GM06990 (cell line): ENCODE measurements at regions not wholly inside any gene's neighbourhood (a gene's known extent, or its start where the extent isn't known, plus 50 kb on each side); places are given as distances from the start of the nearest gene placed in this dataset.
A peak's percentile ranks its signal among the peaks of the same experiment; 100 is the strongest.

ENCODE experiments used
- DNase-seq: peaks from one replicate; pipeline ENCODE4 v3.0.0-alpha.2; 2011; ENCODE audit not compliant: insufficient read length; ENCODE audit errors: extremely low read depth
- H3K27me3 ChIP-seq: replicated peaks from 2 replicates; pipeline ENCODE4 v1.6.0; 2011; ENCODE audit warnings: low read length; ENCODE audit not compliant: control insufficient read depth, insufficient read depth
- H3K36me3 ChIP-seq: 2 replicates; pipeline ENCODE4 v1.5.1; 2011; ENCODE audit warnings: low read length; ENCODE audit not compliant: control insufficient read depth, insufficient read depth
- H3K4me3 ChIP-seq: replicated peaks from 2 replicates; pipeline ENCODE4 v1.5.1; 2011; ENCODE audit warnings: low read depth, mild to moderate bottlenecking, control low read depth, low read length
- CTCF ChIP-seq: IDR thresholded peaks from 2 replicates; pipeline ENCODE4 v1.5.1; 2011; ENCODE audit warnings: low read length, control low read depth, mild to moderate bottlenecking, inconsistent platforms; ENCODE audit not compliant: insufficient read depth, poor library complexity, severe bottlenecking

DNA sequence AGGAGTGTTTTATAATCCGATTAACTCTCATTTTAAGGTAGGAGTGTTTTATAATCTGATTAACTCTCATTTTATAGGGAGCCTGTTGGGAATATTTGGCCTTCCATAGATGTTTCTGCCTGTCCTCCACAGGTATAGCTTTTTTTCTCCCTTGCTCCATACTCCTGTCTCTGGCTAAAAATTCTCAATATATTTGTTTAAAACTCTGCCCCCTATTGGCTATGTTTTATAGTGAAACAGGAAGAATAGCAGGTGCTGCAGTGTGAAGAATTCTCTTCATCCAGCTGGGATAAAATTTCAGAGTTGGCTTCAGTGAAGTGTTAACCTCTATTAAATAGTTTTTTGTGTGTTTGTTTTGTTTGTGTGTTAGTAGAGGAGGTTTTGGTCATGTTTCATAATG lies 1046.0 kb upstream of the TMEFF2 start:
- Histone ChIP-seq H3K27me3 (no peaks in the 10 kb centered on the region), H3K36me3 (no peaks in the 10 kb centered on the region), H3K4me3 (no peak overlapping the region)
- peak; percentile 24 for TF ChIP-seq CTCF
- no peak for DNase-seq

DNA sequence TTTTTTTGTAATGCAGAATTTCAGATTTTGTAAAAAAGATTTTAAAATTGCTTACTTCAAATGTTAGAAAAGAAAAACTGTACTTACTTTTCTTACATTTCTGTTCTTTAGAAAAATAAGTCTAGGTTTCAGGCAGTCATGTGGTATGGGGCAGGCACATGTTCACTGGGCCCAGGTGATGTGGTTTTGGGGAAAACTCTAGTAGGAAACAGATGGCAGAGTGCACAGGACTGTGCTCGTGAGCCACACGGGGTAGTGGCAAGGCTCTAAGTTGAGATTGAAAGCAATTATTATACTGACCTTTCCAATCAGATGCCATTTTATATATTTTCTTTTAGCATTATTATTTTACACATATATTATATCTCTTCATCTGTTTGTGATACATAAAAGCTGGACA lies 1036.9 kb upstream of the TMEFF2 start:
- Histone ChIP-seq H3K27me3 (no peaks in the 10 kb centered on the region), H3K36me3 (no peaks in the 10 kb centered on the region), H3K4me3 (no peak overlapping the region)
- TF ChIP-seq CTCF, result no peak
- DNase-seq, result no peak

DNA sequence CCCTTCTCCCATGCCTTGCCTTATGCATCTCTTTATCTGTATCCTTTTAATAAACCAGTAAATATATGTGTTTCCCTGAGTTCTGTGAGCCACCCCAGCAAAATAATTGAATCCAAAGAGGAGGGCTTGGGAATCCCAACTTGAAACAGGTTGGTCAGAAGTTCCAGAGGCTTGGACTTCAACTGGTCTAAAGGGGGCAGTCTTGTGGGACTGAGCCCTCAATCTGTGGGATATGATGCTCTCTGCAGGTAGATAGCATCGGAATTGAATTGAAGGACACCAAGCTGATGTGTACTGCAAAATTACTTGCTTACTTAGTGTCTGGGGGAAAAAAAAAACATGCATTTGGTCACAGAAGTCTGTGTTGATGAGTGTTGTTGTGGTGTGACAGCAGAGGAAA lies 1033.5 kb upstream of the TMEFF2 start:
- H3K4me3 ChIP-seq, result no peak overlapping the region
- H3K36me3 ChIP-seq, result no peaks in the 10 kb centered on the region
- DNase-seq, result no peak
- H3K27me3 ChIP-seq, result no peaks in the 10 kb centered on the region
- no peak for TF ChIP-seq CTCF

DNA sequence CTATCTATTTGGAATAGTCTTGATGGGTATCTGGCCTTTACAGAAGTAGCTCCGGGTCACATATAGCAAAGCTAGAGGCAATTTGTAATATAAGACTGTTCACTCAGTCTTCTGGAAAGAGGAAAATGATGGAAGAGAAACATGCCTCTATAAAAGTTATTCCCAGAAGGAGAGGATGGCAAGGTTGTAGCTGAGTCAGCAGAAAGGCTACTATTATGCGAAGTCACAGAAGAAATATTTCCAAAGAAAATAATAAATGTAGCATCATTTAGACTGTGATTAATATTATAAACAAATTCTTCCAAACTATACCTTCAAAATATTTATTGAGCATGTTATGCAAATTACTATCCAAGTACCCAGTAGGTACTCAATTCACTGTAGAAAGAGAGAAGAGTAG lies 1027.7 kb upstream of the TMEFF2 start:
- no peak for TF ChIP-seq CTCF
- no peaks in the 10 kb centered on the region for H3K36me3 ChIP-seq
- no peaks in the 10 kb centered on the region for H3K27me3 ChIP-seq
- H3K4me3 ChIP-seq, result no peak overlapping the region
- no peak for DNase-seq

GRCh38 chr2:193219413-193219812 lies 1024.7 kb upstream of the TMEFF2 start:
- no peak for TF ChIP-seq CTCF
- Histone ChIP-seq H3K27me3 (no peaks in the 10 kb centered on the region), H3K4me3 (no peak overlapping the region), H3K36me3 (no peaks in the 10 kb centered on the region)
- DNase-seq, result no peak

- no peak for DNase-seq
- no peak for TF ChIP-seq CTCF
- Histone ChIP-seq H3K36me3 (no peaks in the 10 kb centered on the region), H3K4me3 (no peak overlapping the region), H3K27me3 (no peaks in the 10 kb centered on the region)
Measured at GRCh38 chr2:193201583-193201982, 1006.9 kb upstream of the TMEFF2 start.
